NOMO-1 treated with DMSO at 0.1 percent for 48 hours (cell line): ENCODE measurements at regions not wholly inside any gene's neighbourhood (a gene's known extent, or its start where the extent isn't known, plus 50 kb on each side); places are given as distances from the start of the nearest gene placed in this dataset.

Source experiments
- DNase-seq: peaks from one replicate; lab custom pipeline; 2025; ENCODE audit not compliant: unreplicated experiment; lab: John Stamatoyannopoulos, UW

DNA sequence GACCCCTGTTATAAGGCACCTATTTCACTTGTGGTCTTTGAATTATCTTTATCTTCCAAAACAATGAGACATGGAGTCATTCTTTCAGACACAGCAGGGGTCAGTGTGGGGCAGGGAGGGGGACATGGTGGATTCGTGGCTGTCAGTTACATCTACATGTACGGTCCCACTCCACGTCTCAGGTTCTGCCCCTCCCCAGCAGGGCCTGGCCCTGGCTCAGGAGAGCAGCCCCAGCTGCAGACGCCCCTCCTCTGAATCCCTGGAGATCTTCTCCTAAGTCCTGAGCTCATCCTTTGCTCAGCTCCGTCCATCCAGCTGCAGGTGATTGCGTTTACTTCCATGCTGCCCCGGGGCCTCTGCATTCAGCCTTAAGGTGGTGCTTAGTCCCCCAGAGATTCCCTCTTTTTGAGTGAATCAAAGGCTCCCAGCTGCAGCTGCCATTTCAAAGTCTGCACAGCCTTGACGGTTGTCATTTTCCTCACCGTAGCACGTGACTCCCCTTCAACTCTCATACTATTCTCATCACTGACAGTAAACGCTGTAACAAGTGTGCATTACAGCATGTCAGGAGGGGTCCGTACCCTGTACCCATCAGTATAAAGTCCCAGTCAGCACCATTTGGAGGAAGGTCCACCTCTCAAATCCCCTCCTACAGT is 113.4 kb upstream of the TCERG1L start:
- no peak for DNase-seq

GRCh38 chr10:131425752-131426533 is 114.4 kb upstream of the TCERG1L start:
- no peak for DNase-seq

DNA sequence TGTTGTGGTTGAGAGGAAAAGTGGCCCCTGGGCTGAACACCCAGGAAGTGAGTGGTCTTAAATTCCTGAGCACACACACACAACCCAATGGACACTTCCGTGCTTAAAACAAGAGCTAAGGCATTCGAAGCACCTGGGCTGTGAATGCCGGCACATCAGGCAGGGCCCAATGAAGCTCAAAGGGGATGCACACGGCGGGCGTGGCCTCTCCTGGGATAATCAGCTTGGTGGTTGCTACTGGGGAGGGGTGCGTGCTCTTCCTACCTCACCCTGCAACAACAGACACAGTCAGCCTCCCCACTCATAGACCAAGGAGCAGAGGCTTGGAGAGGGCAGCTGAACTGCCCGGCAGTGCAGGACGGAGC is 115.0 kb upstream of the TCERG1L start:
- DNase-seq, result no peak

DNA sequence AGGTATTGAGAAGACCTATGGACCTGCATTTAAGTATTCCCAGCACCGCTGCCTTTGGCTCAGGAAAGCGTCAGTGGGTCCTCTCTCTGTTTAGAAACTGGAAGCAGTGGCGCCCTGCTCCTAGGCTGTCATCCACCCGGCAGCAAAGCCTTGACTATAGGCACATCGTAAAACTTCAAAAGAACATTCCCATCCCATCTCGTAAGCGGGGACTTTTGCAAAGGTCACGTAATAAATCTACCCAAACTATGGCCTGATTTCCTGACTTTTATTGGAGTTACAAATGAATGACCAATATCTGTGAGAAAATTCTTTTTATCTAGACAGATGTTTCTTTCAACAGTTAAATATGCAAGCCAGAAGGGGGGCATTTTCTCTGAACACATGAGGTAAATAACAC is 115.8 kb upstream of the TCERG1L start:
- DNase-seq, result no peak

DNA sequence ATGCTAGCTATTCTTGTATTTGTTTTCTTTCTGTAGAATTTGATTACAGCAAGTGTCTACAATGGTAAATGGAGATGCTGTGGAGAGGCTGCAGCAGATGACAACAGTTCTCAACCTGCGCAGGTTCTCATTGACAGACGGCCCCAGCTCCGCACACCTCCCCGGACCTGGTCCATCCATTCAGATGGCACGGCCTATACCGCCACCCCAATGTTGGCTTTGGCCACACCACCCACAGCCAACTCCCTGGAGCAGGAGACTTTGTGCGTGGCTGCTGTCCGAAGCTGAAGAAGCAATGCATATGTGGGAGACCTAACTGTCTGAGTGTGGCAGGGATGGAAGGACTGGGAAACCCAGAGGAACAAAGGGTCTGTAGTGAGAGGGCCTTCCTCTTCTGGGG is 116.4 kb upstream of the TCERG1L start:
- DNase-seq, result no peak

GRCh38 chr10:131429141-131429540 is 117.6 kb upstream of the TCERG1L start:
- no peak for DNase-seq

DNA sequence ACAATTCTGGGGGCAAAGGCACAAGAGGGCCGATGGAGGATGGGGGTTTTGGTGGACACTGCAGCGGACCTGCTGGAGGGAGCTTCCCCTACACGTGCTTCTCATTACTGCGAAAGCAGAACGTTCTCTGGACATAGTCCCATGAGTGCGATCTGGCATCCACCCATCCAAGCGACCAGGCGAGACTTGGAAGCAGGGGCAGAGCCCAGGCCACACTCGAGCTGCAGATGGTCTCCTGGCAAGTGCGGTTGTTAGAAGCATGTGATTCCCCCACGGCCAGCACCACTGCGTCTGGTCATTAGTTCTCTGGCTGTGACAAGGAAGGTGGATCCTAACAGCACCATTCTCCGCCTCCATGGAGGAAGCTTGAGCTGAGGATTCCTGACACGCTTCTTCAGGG is 118.4 kb upstream of the TCERG1L start:
- no peak for DNase-seq

DNA sequence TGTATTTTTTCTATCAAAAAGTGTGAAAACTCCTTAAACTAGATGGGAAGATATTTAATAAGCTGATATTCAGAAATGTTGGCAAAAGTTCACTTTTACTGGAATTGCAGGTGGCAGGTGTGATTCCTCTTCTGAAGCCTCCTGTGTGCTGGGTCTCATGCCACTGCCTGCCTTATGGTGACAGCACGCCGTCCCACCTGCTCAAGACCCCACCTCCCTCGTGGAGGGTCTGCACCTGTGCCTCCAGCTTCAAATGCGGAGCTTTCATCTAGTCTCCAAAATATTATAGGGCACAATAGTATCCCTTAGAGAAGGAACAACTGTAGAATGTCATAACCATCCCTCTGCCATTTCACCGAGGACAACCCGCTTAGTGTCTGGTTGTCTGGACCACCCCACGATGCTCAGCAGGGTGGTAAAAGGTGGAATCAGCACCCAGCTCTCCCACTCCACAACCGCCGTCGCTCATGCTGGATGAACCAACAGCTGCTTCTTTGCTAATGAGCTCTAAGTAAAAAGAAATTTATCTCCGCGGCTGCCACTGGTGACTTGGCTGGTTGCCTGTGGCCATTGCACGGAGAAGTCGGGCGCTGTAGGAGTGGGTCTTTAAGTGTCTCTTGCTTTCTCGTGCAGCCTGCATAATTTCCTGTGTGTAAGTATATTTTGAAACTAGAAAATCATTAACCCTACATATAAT is 119.3 kb upstream of the TCERG1L start:
- DNase-seq, result no peak

DNA sequence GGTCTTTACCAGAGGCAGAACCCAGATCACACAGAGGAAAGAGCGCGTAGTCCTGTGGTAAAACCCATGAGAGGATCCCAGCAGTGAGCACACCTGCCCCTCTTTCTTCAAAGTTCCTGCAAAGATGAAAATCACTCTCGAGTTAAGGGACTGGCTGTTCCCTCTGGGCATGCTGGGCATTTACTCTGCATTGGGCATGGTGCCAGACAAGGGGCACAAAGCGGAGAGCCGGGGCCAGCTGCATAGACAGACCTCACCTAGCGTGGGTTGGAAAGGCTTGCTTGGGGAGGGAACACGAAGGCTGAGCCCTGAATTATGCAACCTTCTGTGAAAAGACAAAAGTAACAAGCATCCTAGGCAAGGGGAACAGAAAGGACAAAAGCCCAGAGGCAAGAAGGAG is 120.0 kb upstream of the TCERG1L start:
- DNase-seq, result no peak

DNA sequence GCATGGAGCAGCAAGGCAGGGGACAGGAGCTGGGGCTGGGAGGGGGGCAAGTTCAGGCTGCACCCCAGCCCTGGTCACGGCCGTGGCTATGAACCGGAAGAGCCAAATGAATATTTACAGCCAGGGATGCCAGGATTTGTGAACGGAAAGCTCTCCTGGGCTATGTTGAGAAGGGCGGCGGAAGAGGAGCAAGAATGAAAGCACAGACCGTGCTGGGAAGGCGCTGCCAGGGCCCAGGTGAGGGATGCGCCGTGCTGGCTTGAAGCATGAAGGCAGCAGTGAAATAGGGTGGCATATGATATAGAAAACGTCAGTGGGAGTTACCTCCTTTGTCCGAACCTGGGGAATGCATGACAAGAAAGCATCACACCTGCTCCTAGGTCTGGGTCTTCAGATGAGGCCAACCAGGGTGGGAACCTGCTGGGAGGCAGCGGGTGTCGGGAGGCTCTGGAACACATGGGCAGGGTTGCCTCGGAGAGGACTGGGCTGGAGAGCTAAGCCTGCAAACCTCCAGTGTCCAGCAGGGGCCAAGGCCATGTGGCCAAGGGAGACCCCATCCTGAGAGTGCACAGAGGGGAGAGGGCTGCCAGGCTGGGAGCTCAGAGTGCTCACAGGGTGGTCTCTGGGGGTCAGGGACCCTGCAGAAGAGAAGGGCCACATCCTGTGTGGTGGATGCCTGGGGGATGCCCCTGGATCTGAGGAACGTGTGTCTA is 120.6 kb upstream of the TCERG1L start:
- DNase-seq, result no peak

GRCh38 chr10:131433568-131433967 is 122.0 kb upstream of the TCERG1L start:
- no peak for DNase-seq

DNA sequence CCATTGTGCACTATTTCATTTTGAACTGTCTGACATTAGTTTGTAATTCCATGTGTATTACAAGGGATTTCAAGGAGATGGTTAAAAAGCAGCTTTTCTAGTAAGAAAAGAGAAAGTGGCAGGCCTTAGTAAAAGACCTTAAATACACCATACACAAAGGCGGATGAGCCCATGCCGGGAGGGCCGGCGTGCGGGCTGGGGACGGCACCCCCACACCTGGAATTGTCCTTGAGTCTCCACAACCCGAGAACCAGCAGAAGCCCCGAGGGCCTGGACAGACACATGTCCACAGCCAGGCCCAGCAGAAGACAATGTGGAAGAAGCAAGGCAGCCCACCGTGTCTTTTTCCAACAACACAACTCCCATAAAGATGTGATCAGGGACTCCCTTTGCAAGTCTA is 123.7 kb upstream of the TCERG1L start:
- DNase-seq, result no peak

GRCh38 chr10:131435760-131436457 is 124.4 kb upstream of the TCERG1L start:
- no peak for DNase-seq

DNA sequence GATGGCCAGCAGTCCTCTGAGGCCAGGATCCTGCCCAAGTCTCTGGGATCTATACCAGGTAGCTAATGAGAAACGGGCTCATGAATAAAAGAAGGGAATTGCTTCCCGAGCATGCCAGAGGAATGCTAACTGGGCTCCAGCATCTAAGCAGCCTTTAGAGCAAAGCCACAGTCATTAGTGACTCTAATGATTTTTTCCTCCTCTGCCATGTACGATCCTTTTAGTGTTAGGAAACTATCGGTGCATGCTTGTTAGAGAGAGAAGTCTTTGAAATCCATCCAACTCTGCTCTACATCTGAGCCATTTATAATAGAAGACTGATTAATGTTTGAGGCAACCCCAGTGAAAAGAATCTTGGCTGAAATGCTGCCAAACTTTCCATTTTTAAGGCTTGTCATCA is 124.9 kb upstream of the TCERG1L start:
- no peak for DNase-seq

DNA sequence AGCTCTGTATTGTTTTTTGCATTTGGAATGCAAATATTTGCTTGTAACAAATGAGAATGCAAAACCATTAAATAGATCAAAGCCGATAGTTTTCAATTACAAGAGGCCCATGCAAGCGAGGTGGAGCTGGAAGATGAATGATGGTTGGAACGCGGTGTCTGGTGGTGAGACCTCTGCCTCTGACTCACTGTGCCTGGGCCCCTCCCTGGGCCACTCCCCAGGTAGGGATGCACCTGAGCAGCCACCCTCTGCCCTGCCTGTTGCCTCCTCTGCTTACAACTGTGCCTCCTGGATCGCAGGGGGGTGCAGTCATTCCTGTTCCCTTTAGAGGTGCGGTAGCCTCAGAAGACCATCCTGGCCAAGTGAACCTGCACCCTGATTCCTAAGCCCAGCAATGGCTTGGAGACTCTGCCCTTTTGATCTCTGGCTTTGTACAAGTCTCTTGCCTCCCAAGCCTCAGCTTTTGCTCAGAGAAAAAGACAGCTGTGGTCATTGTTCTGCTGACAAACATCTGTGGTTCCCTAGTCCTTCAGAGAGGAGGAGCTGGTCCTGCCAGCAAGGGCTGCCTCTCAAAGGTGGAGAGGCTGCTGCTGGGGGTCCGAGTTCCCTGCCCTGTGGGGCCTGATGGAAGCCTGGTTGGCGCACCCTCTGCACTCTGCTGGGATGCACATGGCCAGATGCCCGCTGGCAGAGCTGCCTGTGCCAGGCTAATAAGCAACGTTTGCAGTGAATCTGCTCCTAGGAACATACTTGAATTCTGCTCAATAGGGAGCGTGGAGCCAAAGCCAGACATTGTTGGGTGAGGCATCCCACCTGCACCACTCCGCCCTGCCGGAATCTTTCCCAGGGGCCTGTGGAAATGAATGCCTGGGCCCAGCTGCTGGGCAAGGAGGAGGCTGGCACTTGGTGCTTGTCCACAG is 126.3 kb upstream of the TCERG1L start:
- no peak for DNase-seq

DNA sequence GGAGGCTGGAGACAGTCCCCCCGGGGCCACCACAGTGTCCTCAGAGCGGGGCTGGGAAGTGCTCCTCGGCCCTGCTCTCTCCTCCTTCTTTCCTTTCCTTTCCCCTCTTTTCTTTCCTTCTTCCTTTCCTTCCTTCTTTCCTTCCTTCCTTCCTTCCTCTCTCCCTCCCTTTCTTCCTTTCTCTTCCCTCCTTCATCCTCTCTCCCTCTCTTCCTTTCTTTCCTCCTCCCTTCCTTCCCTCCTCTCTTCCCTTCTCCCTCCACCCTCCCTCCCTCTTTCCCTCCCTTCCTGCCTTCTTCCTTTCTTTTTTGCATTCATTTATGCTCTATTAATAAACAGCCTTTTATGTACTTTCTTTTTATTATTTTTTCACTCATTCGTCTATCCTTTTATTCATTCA is 127.1 kb upstream of the TCERG1L start:
- DNase-seq, result no peak

- DNase-seq, result no peak
These were observed 128.2 kb upstream of the TCERG1L start for GRCh38 chr10:131439705-131440104.

DNA sequence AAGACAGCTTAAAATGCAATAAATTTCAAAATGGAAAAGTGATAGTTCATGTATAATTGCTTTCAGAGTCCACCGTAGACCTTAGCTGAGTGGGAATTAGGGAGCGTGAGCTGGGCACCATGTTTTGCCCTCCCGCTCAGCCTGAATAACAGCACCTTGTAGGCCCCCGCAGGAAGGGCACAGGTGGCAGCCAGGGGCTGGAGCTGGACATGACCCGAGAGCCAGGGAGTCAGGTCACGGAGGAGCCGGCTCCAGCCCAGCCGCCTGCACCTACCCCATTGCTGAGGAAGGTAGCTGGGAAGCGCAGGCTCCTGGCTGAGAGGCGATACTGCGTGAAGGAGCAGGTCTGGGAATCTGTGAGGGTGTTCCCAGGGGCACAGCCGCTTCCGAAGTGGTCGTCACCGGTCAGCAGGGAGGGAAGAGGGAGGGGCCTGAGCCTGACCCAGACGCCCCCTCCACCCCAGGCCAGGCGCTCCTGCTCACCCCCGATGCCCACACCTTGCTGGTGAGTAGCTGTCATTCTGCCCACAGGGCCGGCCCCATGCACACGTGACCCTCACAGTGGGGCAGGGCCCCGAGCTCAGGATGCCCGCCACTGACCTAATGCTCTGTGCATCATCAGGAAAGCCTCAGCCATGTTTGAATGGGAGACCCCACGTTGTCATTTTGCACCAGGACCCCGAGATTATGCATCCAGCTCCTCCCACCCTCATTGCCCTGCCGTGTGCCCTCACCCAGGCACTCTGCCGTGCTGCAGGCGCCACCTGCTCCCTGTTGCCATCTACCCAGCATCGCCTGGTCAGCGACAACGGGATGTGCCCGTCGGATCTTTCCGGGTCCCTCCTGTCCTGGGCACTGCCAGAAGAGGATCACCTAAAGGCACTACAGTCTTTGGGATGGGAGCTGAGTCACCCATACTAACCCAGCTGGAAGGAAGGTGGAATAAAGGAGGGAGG is 129.2 kb upstream of the TCERG1L start:
- no peak for DNase-seq

GRCh38 chr10:131442271-131442670 is 130.8 kb upstream of the TCERG1L start:
- no peak for DNase-seq
